Activated CD8-positive, alpha-beta memory T cell treated with anti-CD3 and anti-CD28 coated beads for 48 hours (primary cell): ENCODE measurements at regions not wholly inside any gene's neighbourhood (a gene's known extent, or its start where the extent isn't known, plus 50 kb on each side); places are given as distances from the start of the nearest gene placed in this dataset.
"Not testable (repeated sequence)": the region's sequence is repeated elsewhere in the genome, so short reads cannot be mapped to it uniquely, and the experiment has no call there.

Experiments
- DNase-seq, 3 experiments: peaks; one replicate each; pipeline ENCODE4 v3.0.0-alpha.2; 2020; ENCODE audit warnings: low read depth in 2 of 3, low spot score in 2 of 3

DNA sequence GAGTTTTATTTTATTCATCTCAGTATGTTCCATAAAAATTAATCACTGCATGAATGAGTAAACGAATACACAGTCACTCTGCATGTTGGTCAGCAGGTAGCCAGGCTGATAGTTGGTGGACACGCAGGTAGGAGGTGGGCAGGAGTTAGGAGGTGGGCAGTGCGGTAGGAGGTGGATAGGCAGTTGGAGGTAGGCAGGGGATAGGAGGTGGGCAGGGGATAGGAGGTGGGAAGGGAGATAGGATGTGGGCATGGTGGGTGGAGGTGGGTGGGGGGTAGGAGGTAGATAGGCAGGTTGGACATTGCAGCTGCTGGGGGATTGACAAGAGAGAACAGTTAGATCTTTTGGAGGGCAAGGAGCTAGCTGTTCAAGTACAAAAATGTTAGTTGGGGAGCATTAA lies 322.7 kb downstream of the PTPRU start:
- DNase-seq = no peak

DNA sequence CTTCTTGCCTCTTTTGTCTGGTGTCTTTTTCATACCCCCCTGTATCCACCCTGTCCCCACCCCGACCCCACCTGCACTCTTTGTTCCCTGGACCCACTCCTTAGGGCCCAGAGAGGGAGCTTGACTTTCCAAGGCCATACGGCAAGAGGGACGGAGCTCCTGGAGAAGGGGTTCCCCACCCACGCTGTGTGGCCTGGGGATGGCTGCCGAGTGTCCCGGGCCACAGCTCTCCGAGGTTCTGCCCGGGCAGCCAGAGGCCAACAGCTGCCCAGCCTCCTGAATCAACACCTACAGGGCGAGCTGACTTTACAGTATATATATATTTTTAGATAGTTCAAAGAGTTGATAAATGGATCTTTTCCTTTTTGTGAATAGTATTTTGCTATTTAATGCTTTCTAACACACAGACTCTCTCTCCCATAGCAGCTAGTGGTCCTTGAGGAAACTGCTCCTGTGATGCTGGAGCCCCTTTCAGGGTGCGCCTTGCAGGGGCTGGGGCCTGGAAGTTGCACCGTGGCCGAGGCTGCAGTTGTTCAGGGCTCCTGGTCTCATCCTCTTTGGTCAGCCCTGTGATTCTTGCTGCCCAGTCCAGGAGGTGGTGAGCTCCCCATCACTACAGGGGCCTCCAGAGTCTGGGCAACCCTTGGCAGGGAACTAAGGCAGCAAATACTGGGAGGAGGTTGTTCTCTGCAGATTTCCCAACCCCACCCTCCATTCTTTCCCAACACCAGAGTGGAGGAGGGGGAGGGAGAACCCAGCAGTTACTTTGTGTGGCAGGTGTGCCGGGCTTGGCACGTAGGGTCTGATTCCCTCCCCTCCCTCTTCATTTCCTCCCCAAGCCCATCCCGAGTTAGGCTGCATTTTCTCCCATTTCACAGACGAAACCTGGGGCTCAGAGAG lies 321.6 kb downstream of the PTPRU start:
- DNase-seq = no peak

DNA sequence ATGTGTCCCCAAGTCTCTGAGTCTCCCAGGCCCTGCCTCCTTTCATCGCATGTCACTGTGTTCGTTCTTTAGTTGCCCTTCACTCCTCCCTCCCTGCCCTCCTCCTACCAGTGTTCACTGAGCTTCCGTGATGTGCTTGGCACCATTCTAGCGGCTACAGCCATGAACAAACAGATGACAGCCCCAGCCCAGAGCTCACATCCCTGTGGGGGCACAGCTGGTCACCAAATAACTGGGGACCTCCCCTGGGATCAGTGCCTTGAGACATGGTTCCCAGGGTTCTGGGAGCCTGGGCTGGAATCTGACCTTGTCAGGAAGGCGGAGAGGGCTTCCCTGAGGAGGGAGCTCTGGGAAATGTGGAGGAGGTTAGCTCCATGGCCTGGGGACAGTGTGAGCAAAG lies 320.7 kb downstream of the PTPRU start:
- DNase-seq = no peak

DNA sequence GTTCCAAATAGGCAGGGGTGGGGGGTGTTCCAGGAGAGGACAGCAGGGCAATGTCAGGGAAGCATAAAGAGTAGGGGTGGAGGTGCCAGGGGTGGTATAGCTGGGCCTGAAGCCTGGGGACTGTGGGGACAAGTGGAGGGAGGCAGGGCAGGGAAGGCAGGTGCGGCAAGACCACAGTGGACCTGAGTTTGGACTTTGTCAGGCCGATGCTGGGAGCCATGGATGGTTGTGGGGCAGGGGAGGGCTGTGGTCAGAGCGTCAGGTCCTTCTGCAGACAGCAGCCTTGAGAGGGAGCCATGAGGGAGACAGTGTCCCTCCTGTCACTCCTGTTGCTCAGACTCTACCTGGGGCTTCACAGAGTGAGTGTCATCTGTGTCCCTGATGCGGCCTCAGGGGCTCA lies 320.3 kb downstream of the PTPRU start:
- DNase-seq = no peak

DNA sequence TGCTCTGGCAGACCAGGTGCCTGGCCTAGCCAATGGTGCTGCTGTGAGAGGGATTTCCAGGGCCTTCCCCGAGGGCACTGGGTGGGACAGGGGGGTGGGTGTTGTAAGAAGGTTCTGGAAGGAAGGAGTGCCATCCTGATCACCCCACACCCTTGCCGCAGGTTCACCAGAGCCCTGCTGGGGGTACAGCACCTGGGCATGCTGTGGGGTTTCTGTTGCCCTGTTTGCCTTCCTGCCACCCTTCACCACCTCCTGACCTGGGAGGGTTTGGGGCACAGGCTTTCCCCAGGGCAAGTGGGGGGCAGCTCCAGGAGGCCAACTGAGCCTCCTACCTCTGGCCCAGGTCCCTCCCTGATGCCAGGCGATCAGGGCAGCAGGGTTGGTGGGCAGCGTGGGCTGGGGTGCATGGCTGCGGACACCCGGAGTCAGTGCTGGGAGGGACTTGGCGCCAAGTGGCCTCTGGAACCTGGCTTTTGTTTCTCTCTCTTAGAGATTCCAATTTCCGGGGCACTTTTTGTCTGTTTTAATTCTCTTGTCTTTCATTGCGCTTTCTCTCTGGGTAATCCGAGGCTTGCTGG lies 318.8 kb downstream of the PTPRU start:
- no peak for DNase-seq

DNA sequence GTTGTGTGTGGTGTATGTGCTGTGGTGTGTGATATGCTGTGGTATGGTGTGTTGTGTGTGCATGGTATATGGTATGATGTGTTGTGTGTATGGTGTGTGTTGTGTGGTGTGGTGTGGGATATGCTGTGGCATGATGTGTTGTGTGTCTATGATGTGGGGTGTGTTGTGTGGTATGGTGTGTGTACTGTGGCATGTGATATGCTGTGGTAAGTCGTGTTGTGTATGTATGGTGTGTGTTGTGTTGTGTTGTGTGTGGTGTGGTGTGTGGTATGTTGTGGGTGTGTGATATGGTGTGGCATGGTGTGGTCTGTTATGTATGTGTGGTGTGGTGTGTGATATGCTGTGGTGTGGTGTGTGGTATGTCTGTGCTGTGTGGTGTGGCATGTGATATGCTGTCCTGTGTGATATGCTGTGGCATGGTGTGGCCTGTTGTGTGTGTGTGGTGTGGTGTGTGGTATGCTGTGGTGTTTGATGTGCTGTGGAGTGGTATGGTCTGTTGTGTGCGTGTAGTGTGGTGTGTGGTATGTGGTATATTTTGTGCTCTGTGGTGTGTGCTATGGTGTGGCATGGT lies 318.0 kb downstream of the PTPRU start:
- no peak for DNase-seq

DNA sequence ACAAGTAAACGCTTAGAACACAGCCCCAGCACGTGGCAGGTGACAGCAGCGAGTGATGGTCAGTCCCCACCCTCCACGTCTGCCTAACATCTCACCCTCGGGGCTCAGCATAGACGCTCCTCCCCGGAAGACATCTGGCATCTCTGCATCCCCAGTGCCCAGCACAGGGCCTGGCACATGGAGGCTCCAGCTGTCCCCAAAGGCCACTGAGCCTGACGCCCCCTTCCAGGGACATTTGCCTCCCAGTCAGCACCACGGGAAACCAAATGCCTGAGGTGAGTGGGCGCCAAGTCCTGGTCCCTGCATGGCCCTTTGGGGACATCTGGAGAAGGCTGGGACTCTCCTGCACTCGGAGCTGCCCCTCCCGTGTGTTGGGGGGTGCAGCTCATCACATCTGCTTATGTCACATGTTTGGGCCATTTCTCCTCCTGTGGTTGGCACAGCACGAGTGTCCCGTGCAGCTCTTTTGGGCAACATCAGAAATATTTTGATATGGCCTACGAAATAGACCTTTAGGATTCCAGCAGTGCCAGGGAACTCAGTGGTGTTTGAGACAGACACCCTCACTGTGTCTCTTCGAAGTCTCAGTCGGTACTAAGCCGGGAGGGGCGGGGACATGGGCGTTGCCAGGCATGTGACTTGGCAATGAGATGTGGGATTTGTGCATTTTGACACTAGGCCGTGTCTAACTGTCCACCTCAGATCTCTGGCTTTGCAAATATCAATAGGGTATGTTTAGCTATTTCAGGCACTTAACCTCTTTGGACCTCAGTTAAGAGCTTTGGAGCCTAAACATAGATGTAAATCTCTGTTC lies 315.0 kb downstream of the PTPRU start:
- DNase-seq = no peak

DNA sequence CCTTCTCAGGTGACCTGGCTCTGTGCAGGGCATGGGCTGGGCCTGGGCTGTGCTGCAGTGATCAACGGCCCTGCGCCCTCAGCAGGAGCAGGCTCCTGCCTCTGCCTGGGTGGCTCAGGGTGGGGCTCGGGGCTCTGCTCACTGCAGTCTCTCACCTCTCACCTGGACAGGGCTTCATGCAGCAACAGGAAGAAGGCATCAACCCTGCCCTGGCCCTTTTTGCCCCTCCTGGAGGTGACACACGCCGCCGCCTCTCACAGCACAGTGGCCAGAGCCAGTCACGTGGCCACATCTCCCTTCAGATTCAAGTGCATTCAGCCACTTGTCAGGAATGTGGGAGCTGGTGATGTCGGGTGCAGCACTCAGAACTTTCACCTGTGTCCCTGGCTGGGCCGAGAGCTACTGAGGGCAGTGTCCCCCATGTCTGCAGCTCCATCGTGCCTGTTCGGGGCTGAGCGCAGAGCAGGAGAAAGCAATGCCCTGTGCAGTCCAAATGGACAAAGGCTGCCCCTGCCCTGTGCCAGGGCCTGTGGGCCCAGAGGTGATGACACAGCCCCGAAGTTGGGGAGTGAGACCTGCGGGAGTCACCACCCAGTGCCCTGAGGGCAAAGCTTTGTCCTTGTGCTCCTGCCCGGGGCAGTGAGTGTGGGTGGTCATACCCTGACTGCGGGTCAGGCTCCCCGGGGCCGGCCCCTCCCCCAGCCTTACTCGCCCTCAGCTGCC lies 314.0 kb downstream of the PTPRU start:
- DNase-seq = no peak

DNA sequence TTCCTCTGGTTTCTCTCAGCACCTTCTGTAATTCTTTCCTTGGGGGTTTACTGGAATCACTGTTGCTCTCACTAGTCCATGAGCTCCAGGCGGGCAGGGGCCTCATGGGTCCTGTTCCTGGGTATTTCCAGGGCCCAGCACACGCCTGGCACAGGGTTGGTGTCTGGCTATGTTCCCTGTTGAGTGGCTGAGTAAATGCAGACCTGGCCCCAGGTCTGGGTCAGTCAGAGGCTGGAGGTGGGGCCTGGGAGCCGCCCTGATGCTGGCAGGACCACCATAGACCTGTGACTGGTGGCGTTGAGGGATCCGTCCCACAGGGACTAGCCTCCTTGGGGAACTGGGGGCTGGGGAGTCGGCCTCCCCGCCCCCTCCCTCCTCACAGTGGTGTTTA lies 313.4 kb downstream of the PTPRU start:
- DNase-seq = not testable (repeated sequence)

DNA sequence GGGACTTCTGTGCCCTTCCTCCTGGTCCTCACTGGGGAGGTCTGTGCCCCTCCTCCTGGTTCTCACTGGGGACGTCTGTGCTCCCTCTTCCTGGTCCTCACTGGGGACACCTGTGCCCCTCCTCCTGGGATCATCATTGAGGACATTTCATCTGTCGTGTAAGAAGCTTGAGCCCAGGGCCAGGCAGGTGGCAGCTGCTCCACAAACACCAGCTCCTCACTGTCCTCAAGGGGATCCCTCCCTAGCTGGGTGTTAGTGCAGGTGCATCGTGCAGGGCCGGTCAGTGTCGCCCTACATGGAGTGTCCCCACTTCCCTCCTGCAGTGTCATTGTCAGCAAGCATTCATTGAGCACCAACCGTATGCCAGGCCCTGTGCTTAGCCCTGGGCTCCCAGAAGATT lies 312.7 kb downstream of the PTPRU start:
- no peak for DNase-seq

DNA sequence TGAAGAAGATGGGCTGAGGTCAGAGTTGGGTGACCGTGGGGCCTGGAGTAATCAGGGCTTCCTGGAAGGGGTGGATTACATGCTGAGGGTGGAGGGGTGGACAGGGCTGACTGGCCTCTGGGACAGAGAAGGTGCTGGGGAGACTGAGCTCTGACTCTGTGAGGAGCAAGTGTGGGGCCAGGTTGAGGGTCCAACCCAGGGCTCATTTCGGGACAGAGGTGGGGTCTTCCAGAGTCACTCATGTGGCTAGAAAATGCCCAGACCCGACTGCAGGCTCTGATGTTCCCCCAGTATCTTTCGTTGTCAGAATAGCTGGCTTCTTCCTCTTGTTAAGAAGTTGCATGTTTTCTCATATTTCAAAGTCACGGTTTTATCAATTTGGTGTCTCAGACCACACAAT lies 311.8 kb downstream of the PTPRU start:
- DNase-seq = no peak

DNA sequence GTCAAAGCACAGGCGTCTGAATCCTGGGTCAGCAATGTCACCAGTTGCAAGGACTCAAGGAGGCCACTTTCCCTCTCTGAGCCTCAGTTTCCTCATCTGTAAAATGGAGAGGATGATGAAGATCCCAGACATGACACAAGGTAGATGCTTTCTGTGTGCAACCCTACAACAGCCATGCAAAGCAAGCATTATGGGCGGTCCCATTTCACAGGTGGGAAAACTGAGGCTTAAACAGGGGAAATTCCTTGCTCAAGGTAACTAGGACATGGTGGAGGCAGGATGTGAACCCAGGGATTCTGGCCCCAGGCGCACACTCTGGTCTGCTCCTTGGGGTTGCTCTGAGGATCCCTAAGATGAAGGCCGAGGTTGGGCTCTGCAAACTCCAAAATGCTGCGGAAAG lies 311.0 kb downstream of the PTPRU start:
- no peak for DNase-seq

DNA sequence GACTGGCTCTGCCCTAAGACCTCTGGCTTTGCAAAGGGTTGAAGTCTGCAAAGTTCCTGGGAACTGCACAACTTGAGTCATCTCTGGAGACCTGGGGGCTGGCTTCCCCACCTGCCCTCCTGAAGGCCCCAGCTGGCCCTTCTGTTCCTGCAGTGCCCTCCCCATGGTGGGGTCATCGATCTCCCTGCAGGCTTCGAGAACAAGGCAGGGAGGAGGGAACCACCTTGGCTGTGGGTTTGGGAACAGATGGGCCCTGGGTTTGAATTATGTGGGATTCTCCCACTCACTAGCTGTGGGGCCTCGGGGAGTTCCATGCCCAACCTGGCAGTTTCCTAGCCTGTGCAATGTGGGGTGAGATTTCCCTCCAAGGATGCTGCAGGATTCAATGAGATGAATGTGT lies 310.2 kb downstream of the PTPRU start:
- no peak for DNase-seq

DNA sequence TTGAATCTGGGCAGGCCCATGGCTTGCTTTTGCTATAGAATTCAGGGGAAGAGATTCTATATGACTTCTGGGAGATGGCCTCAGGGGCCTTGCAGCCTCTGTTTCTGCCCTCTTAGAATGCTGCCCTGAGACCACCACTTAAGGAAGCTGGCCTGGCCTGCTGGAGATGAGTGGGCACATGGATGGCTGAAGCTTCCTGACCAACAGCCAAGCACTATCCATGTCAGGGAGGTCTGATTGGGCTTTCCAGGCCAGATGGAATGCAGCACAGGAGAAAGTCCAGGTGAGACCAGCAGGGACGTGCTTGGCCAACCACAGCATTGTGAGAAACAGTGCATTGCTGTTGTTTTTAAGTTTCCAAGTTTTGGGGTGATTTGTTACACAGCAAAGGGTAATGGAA lies 308.1 kb downstream of the PTPRU start:
- no peak for DNase-seq

DNA sequence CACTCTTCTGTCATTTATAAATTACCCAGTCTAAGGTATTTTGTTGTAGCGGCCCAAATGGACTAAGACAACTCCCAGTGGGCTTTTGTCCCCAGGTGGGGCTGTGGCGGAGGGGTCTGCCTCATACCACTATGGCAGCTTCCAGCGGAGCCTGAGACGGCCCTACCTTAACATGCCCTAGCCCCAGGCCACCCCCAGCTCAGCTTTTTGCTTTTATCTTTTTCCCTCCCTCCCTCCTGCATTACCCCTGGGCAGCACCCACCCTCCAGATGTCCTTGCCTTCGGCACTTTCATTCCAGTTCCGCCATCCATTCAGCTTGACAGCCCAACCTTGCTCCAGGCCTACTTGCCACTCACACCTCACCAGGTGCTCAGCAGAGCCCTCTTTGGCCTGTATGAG lies 307.3 kb downstream of the PTPRU start:
- DNase-seq = no peak

DNA sequence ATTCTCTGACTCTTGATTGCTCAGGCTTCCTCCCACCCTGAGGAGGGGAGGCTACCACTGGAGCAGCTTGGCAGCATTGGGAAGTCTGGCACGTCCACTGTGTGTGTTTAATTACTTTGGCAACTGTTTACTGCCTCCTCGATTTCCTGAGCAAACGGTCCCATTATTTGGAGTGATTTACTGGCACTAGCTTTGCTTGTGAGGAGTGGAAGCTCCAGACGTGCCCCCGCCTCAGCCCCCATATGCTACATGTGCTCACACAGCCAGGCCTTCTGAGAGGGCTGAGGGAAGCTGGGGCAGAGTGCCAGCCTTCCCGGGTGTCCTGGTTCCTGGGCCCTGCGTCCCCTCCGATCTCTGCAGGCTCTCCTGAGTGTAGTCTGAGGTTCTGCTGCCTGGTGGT lies 306.2 kb downstream of the PTPRU start:
- DNase-seq = no peak

DNA sequence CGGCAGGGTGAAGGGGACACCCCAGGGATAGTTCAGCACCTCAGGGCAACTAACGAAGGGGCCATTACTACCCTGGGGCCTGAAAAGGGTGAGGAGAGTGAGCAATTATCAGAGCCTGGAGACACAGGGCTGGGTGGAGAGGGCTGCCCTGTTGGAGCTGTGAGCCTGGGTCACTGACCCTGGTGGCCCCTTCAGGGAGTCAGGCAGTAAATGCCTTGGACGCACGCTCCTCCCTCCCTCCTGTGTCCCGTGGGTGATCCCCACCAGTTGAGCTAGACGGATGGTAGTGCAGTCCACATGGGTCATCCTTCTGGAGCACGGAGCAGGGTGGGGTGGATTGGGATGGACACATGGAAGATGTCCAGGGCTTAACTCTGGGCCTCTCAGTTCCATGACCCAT lies 305.3 kb downstream of the PTPRU start:
- DNase-seq = no peak

DNA sequence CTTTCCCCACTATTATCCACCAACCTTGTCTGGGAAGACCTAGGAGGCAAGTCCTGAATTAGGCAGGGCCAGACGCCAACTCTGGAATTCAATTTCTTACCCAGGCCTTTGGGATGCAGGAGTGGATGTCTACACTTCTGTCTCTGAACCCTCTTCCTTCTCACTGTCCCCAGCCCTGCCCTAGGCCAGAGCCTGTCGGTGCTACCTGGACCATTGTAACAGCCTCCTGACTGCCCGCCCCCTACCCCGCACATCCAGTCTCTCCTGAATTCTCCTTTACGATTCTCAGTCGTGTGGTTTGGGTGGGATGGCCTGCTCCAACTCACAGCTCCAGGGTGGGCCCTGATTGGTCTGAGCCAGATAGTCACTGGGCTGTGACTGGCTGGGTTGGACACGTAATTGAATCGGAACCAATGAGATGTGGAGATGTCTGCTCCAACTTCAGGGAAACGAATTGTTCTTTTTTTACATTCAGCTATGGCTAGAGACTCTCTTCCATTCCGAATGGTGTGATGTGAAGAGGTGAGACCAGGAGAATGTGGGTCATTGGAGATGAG lies 304.6 kb downstream of the PTPRU start:
- no peak for DNase-seq

DNA sequence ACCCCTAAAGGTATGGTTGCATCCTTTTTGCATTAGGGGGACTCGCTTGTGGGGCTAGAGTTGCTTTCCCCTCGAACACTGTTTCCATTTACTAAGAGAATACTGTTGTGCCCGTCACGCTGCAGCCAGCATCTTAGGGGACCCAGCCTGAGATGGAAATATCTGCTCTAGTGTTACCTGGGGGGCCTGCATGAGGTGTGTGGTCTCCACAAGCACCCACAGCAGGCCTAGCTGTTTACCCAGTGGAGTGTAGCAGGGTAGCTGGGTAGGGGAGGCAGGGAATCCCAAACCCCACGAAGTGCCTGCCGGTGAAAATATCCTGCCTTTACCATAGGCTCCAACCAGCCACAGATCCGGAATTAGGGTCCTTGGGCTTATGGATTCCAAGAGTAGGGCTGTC lies 303.6 kb downstream of the PTPRU start:
- no peak for DNase-seq

DNA sequence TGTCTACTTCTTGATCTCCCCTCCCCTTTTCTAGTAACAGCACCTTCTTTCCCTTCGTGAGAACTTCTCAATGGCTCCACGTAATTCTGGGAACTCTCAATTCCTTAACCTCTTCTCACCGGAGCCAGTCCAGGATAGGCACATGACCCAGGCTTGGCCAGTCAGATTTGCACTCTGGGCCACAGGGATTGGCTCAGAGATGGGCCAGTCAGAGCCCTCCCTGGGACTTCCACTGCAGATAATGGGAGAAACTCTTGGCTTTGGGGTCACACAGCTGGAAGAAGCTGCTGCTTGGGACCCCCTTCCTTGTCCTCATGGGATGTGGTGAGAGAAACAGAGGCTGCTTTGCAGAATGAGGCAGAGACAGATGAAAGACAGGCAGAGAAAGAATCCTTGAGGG lies 302.3 kb downstream of the PTPRU start:
- no peak for DNase-seq

DNA sequence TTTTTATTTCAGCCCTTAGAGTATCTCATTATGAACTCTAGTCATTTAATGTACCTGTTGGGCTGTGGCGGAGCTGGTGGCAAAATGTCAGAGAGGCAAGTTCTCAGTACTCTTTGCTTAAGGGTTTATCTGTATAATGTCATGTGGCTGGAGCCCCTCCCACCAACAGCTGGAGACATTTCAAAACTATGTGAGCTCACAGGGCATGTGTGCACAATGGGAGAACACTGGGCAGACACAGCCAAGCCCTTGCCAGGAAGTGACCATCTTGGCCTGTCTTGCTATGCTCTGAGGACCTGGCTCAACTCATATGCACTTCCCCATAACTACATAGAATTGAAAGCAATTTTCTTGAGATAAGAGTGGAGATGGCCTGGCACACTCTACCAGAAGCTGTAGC lies 296.4 kb downstream of the PTPRU start:
- DNase-seq = no peak
